Dermis blood vessel endothelial cell (primary cell): ENCODE measurements at regions not wholly inside any gene's neighbourhood (a gene's known extent, or its start where the extent isn't known, plus 50 kb on each side); places are given as distances from the start of the nearest gene placed in this dataset.
"Not testable (repeated sequence)": the region's sequence is repeated elsewhere in the genome, so short reads cannot be mapped to it uniquely, and the experiment has no call there.

Source experiments
- DNase-seq: peaks from one replicate; pipeline ENCODE4 v3.0.0; 2010

- no peak for DNase-seq
Measured at GRCh38 chr1:199815947-199816346, 211.6 kb upstream of the NR5A2 start.

- no peak for DNase-seq
Measured at GRCh38 chr1:199817266-199817665, 210.2 kb upstream of the NR5A2 start.

- DNase-seq: no peak
Measured at GRCh38 chr1:199821029-199821779, 206.3 kb upstream of the NR5A2 start.

- DNase-seq: no peak
Measured at GRCh38 chr1:199832451-199832850, 195.1 kb upstream of the NR5A2 start.

GRCh38 chr1:199834711-199835110, 192.8 kb upstream of the NR5A2 start:
- DNase-seq: no peak

GRCh38 chr1:199836430-199836829, 191.1 kb upstream of the NR5A2 start:
- no peak for DNase-seq

- no peak for DNase-seq
Measured at GRCh38 chr1:199837321-199837720, 190.2 kb upstream of the NR5A2 start.

- DNase-seq: not testable (repeated sequence)
Measured at GRCh38 chr1:199839608-199840007, 187.9 kb upstream of the NR5A2 start.

GRCh38 chr1:199843096-199843495, 184.4 kb upstream of the NR5A2 start:
- not testable (repeated sequence) for DNase-seq

- peak; percentile 26 for DNase-seq
Measured at GRCh38 chr1:199843861-199844260, 183.6 kb upstream of the NR5A2 start.

- no peak for DNase-seq
Measured at GRCh38 chr1:199847021-199847420, 180.5 kb upstream of the NR5A2 start.

- no peak for DNase-seq
Measured at GRCh38 chr1:199851439-199852140, 175.9 kb upstream of the NR5A2 start.

- DNase-seq: no peak
Measured at GRCh38 chr1:199854686-199855321, 172.7 kb upstream of the NR5A2 start.

- peak; percentile 25 for DNase-seq
Measured at GRCh38 chr1:199855580-199855979, 171.9 kb upstream of the NR5A2 start.

- peak; percentile 12 for DNase-seq
Measured at GRCh38 chr1:199856216-199856780, 171.2 kb upstream of the NR5A2 start.

GRCh38 chr1:199857108-199857507, 170.4 kb upstream of the NR5A2 start:
- DNase-seq: peak; percentile 26

GRCh38 chr1:199857516-199857915, 170.0 kb upstream of the NR5A2 start:
- DNase-seq: no peak

- no peak for DNase-seq
Measured at GRCh38 chr1:199858171-199858570, 169.3 kb upstream of the NR5A2 start.

GRCh38 chr1:199858856-199859255, 168.7 kb upstream of the NR5A2 start:
- no peak for DNase-seq

- peak; percentile 96 for DNase-seq
Measured at GRCh38 chr1:199859491-199859933, 168.0 kb upstream of the NR5A2 start.

GRCh38 chr1:199861020-199861795, 166.3 kb upstream of the NR5A2 start:
- peak; percentile 14 for DNase-seq

- DNase-seq: no peak
Measured at GRCh38 chr1:199862047-199862446, 165.5 kb upstream of the NR5A2 start.
